Right ventricle myocardium superior (tissue), 1 donor: ENCODE measurements at regions not wholly inside any gene's neighbourhood (a gene's known extent, or its start where the extent isn't known, plus 50 kb on each side); places are given as distances from the start of the nearest gene placed in this dataset.
"Not testable (repeated sequence)": the region's sequence is repeated elsewhere in the genome, so short reads cannot be mapped to it uniquely, and the experiment has no call there.

Experiments
- ATAC-seq: fragments of 200-7000 bp; cut with Tn5 transposase; one replicate; pipeline ENCODE4 v1.9.1; 2020; ENCODE audit warnings: mild to moderate bottlenecking; ENCODE audit not compliant: poor library complexity
- DNase-seq: peaks from one replicate; pipeline ENCODE4 v3.0.0-alpha.2; 2020
- intact Hi-C: fragments of 100-400 bp; cut with DNase I; formaldehyde crosslinking; loops from one replicate; pipeline ENCODE4 v1.11.2; 2022
- donor health status: DM: no; HTN: yes; CAD: no; lungs with severe emphysema.

DNA sequence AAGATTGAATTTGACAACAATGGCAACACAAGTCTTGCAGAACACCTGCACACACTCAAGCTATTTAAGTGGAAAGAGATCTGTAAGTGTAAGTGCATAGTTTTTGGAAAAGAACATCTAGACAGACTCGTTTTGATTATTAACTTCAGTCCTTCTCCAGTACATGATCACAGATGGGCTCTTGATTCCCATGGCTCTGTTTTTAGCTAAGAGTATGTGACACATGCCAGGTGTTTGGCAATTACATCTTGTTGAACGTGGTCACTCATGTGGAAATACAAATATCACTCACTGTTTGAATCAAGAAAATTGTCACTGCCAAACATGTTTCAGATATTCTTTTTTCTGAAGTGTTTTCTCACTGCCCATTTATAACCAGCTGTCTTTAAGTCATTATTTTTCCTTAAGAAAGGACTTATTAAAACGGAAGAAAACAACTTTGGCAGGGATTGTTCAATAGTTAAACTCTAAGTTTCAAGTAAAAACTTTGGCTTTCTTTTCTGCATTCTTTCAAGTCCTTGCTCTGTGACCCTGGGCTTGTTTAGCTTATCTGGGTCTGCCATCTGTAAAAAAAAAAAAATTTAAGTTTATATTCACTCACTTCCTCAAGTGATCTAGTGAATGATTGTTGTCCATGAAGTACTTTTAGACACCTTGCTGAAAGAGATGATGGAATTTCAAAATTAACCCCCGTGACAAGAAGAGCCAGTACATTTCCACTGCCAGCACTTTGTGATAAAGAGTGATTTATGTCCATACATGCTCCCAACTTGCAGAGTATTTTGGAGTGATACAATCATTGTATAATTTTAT lies 125.4 kb downstream of the ATXN3L start:
- DNase-seq (no peak), ATAC-seq (peak; percentile 36)
- intact Hi-C loops: no loop called here

DNA sequence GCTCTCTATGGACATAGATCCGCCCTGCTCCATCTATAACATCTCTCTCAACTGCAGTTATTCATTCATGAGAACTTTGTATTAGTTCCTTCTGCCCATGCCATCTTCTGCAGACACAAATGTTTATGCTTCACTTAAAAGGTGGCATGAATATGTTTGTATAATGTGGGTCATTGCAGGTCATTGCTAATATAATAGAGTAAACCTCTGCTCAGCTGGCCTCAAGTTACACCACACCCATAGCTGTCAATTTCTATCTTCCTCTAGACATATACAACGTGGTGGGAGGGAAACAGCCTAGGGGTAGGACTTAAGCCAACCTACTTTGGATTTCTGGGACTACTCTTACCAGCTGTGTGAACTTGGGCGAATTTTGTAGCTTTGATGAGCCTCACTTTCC lies 129.8 kb downstream of the ATXN3L start:
- DNase-seq (no peak), ATAC-seq (no peak)
- intact Hi-C loops: no loop called here

GRCh38 chrX:13189380-13189779 lies 130.5 kb downstream of the ATXN3L start:
- DNase-seq (no peak), ATAC-seq (no peak)
- intact Hi-C loops: no loop called here

- no peak for DNase-seq
Observed at GRCh38 chrX:13188731-13189309, 131.0 kb downstream of the ATXN3L start.

DNA sequence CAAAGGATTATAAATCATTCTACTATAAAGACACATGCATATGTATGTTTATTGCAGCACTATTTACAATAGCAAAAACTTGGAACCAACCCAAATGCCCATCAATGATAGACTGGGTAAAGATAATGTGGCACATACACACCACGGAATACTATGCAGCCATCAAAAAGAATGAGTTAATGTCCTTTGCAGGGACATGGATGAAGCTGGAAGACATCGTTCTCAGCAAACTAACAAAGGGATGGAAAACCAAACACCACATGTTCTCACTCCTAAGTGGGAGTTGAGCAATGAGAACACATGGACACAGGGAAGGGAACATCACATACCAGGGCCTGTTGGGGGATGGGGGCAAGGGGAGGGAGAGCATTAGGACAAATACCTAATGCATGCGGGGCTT lies 133.2 kb downstream of the ATXN3L start:
- DNase-seq, intact Hi-C loops, ATAC-seq: not testable (repeated sequence)

More at GRCh38 chrX:13188731-13189309, 131.0 kb downstream of the ATXN3L start:
- intact Hi-C loops: no loop called here
- peak; percentile 94 for ATAC-seq

DNA sequence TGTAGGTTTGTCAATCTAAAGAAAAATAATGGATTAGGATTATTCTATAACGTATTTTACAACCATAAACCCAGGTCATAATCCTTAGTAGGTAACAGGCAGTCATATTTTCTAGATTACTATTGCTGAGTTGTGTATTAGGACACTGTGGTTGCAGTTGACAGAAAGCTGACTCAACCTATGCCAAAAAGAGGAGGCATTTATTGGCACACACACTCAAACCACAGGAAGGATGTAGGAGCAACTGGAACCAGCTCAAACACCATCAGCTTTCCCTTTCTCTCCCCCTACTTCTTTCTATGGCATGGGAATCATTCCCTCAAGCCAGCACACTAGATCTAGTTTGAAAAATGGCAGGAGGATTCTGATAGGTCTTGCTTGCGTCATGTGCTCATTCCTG lies 136.4 kb upstream of the FAM9C start:
- ATAC-seq (no peak), DNase-seq (no peak)
- intact Hi-C loops: no loop called here

GRCh38 chrX:13179586-13179985 lies 135.2 kb upstream of the FAM9C start:
- no peak for DNase-seq
- ATAC-seq: no peak
- intact Hi-C loops: no loop called here

- intact Hi-C loops: no loop called here
- no peak for ATAC-seq
- no peak for DNase-seq
Observed at GRCh38 chrX:13179100-13179499, 134.7 kb upstream of the FAM9C start.

DNA sequence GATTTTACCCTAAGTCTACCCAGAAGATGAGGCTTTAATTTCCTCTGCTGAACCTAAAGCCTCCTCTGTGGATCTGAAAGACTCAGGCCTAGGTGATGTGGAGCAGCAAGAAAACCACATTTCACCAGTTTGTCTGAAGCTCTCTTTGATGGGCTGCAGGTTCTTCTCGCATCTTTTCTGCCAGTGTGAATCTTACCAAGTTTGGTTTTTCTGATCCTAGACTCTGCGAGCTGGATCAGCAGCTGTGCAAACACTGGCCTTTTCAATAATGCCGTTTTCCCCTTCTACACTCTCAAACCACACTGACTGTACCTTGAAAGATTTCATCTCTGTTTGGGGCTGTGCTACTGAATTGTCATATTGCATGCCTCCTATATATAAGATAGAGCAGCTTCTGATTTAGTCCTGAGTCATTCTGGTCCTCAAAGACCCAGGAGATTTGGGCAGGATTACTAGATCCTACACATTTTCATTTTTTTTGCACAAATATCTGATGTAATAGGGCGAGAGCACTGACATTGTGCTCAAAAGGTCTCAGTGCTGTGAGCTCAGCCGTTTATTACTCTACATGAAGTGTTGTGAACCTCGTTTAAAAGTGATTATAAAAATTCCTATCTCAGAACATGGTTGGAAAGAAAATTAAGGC lies 133.6 kb upstream of the FAM9C start:
- intact Hi-C loops: no loop called here
- DNase-seq (no peak), ATAC-seq (no peak)

GRCh38 chrX:13175056-13175455 lies 130.6 kb upstream of the FAM9C start:
- DNase-seq (no peak), ATAC-seq (no peak)
- intact Hi-C loops: no loop called here

DNA sequence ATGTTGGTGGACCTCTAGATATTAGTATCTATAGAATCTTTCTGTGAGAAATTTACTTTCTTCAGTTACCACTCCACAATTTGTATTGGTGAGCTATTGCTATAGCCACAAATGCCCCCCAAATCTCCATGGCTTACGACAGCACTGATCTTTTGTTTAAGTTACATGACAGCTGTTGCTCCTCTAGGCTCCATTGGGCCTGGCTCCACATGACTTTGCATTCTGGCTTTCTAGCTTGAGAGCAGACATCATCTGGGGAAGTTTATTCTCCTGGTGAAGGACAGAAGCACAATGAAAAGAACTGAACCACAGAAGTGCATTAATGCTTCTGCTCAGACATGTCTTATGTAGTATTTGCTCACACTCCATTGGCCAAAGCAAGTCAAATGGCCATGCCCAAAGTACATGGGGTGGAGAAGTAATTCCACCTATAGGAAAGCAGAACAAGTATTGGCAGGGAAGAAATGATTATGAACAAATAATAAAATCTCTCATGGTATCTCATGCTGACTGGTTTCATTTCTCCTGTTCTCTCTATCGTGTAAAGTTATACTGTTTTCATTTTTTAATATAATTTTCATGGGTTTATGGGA lies 126.6 kb upstream of the FAM9C start:
- intact Hi-C loops: no loop called here
- no peak for DNase-seq
- no peak for ATAC-seq

GRCh38 chrX:13169684-13170083 lies 125.3 kb upstream of the FAM9C start:
- no peak for ATAC-seq
- no peak for DNase-seq
- intact Hi-C loops: no loop called here

DNA sequence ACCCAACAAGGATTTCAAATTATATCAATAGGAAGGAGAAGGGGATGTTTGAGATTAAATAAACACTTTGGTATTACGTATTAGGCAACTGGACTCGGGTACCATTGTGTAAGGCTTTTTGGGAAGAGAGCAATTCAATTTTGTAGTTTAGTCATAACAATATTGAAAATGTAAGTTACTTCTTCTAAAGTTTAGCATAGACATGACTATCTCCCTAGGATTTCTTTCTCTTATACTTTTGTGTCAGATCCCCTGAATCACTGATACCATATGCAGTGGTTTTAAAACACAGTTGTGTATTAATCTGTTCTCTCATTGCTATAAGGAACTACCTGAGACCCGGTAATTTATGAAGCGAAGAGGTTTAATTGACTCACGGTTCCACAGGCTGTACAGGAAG lies 123.8 kb upstream of the FAM9C start:
- intact Hi-C loops: no loop called here
- DNase-seq (no peak), ATAC-seq (no peak)

DNA sequence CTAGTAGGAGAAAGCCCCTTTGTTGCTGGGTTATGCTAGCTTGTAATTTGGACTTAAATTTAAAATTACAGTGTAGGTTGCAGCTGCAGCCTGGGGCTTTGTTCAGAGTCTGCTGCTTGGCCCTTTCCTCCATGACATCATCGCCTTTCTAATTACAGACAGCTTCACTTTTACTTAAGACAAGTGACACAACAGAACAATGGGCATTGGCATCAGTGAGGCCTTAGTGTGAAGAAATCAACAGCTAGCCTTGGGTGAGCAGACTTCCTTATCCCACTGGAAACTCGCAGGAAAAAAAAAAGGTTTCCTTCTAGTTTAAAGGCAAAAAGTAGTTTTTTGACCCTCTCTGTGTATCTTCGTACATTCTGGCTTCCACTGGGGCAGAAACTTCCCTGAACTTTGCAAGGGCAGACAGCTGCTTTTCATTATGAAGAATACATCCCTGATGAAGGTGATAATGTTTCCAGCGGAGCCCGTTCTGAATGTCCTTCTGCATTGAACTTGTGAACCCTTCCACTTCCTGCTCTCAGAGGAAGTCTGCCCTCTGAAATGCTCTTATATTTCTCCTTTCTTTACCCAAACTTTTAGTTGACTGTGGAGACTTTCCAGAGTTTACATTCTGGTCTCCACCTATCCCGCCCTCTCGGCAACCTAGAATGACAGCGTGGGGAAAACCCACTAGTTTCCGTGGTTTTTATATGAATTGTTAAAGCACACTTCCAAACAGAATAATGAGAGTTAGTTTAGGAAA lies 123.2 kb upstream of the FAM9C start:
- intact Hi-C loops: no loop called here
- no peak for DNase-seq

GRCh38 chrX:13165266-13166189 lies 121.1 kb upstream of the FAM9C start:
- intact Hi-C loops: no loop called here
- DNase-seq: no peak
- no peak for ATAC-seq

More for the DNA sequence above, 123.2 kb upstream of the FAM9C start:
- ATAC-seq: peak; percentile 65

GRCh38 chrX:13164611-13165010 lies 120.2 kb upstream of the FAM9C start:
- no peak for ATAC-seq
- no peak for DNase-seq
- intact Hi-C loops: no loop called here

DNA sequence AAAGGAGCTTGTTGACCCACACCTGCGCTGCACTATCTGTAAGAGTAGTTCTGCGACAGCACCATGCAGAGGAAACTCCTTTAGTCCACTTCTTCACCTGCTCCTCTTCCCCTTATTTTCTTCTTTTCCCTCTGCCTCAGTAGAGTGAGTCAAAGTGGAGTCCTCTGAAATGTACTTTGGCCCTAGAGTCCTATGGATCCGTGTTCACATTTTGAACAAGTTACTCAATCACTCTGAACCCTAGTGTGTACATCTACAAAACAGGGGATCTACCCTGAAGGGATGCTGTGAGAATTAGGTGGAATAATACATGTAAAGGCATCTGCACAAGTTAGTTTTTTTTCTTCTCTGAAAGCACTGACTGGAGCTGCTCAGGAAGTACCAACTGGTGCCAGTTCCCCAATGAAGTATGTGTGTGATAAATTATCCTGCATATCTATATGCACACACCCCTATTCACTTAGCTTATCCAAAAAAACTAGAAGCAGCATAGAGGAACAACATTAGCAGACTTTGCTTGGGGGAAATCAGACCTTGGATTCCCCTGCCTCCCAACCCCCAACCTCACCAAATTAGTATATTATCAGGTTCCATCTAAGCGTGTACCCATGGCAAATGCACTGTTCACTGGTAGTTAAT lies 118.5 kb upstream of the FAM9C start:
- ATAC-seq (no peak), DNase-seq (no peak)
- intact Hi-C loops: no loop called here

DNA sequence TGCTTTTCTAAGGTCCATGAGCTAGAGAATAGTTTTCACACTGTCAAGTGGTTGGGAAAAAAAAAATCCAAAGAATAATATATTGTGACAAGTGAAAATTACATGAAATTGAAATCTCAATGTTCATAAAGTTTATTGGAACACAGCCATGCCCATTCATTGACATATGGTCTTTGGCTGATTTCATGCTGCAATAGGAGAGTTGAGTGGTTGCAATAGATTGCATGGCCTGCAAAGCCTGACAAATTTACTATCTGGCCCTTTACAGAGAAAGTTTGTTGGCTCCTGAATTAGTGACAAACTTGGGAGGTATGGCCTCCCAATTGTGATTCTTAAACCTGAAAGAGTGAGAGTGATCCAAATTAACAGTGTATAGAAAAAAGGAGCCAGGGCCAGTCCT lies 115.5 kb upstream of the FAM9C start:
- no peak for DNase-seq
- ATAC-seq: no peak
- intact Hi-C loops: no loop called here
